ENCODE measurements at regions not wholly inside any gene's neighbourhood (a gene's known extent, or its start where the extent isn't known, plus 50 kb on each side); places are given as distances from the start of the nearest gene placed in this dataset.

DNA sequence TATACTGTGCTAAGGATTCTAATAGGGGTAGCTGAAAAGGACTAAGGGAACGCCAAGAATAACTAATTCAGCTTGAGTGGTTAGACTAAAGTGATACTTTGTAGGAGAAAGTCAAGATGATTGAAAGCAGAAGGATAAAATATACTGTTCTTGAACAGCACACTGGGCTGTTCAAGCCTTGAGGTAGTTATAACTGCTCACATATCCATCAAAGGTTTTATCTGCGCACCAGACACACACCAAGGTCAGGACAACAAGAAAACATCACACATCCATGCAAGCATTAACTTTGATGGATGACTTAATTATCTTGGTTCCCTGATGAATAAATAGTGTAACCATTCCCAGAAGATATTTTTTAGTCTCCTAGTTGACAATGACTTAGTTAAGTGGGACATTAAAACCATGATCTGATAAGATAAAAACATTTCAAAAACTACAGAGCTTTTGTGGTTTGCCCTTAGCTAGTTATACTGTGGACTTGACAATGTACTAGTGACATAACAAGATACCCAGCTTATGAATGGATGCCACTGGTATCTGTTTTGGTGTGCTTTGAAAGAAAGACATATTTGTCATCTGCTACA is 728.9 kb downstream of the JRKL start:
- Histone ChIP-seq H2BK120ac (ENCODE audit: low read depth, low read length, poor library complexity, severe bottlenecking) (no peak overlapping the region), H4K91ac (ENCODE audit: insufficient read length, low read depth, low read length) (no peak overlapping the region), H3K14ac (ENCODE audit: insufficient read depth, low read length) (no peak overlapping the region), H2AK5ac (ENCODE audit: insufficient read length, low read length) (no peak overlapping the region), H2BK5ac (ENCODE audit: insufficient read length, low read length) (no peak overlapping the region), H3K79me1 (ENCODE audit: insufficient read depth, low read depth, low read length, poor library complexity, severe bottlenecking) (no peaks in the 10 kb centered on the region), H2BK12ac (ENCODE audit: insufficient read length, low read depth, low read length) (no peak overlapping the region), H3K9me3 (ENCODE audit: control insufficient read depth, low read depth, low read length) (no peaks in the 10 kb centered on the region), H3K23ac (ENCODE audit: insufficient read length, low read depth, low read length) (no peak overlapping the region), H3T11ph (ENCODE audit: low read length) (no peak overlapping the region), H2BK20ac (ENCODE audit: low read depth, low read length, poor library complexity, severe bottlenecking) (no peak overlapping the region), H3K4ac (ENCODE audit: low read depth, low read length) (no peak overlapping the region), H3K4me1 (ENCODE audit: insufficient read depth, low read length) (no peaks in the 10 kb centered on the region), H3K56ac (ENCODE audit: insufficient read length, low read depth, low read length) (no peak overlapping the region), H3K27me3 (ENCODE audit: insufficient read depth, low read length) (no peaks in the 10 kb centered on the region), H3K18ac (ENCODE audit: insufficient read length, low read depth, low read length) (no peak overlapping the region), H2AFZ (ENCODE audit: low read length) (no peak overlapping the region), H3K79me2 (ENCODE audit: insufficient read depth, low read length) (no peaks in the 10 kb centered on the region), H4K20me1 (ENCODE audit: control insufficient read depth, insufficient read depth, insufficient read length) (no peaks in the 10 kb centered on the region), H3K4me2 (ENCODE audit: insufficient read depth, insufficient read length, low read length) (no peak overlapping the region), H3K23me2 (ENCODE audit: insufficient read length, low read depth, low read length, poor library complexity, severe bottlenecking) (no peaks in the 10 kb centered on the region), H4K8ac (replicated peaks; ENCODE audit: insufficient read length, low read depth, low read length) (no peak overlapping the region), H3K27ac (ENCODE audit: insufficient read length, low read depth, low read length) (no peak overlapping the region), H2BK15ac (ENCODE audit: low read depth, low read length) (no peak overlapping the region), H3K9ac (ENCODE audit: extremely low read depth, insufficient read length, low read length) (no peak overlapping the region), H4K5ac (ENCODE audit: insufficient read length, low read depth, low read length) (no peak overlapping the region)
- Mint-ChIP-seq H3K4me1 (no peaks in the 10 kb centered on the region), H3K36me3 (ENCODE audit: insufficient read depth in 1 of 3, low read depth in 3 of 3) (no peaks in the 10 kb centered on the region), H3K27ac (no peak overlapping the region), H3K4me3 (no peak overlapping the region), H3K9me3 (no peaks in the 10 kb centered on the region), H3K27me3 (ENCODE audit: low read depth) (no peaks in the 10 kb centered on the region)
- DNase-seq, result no peak
- WGBS (ENCODE audit: extremely low coverage, insufficient read length, low lambda C conversion rate), result no CpG with 5 or more reads among the region's 2 CpGs
- TF ChIP-seq CTCF (conservative IDR thresholded peaks at IDR 0.05), result no peak
